ENCODE measurements at regions not wholly inside any gene's neighbourhood (a gene's known extent, or its start where the extent isn't known, plus 50 kb on each side); places are given as distances from the start of the nearest gene placed in this dataset.

DNA sequence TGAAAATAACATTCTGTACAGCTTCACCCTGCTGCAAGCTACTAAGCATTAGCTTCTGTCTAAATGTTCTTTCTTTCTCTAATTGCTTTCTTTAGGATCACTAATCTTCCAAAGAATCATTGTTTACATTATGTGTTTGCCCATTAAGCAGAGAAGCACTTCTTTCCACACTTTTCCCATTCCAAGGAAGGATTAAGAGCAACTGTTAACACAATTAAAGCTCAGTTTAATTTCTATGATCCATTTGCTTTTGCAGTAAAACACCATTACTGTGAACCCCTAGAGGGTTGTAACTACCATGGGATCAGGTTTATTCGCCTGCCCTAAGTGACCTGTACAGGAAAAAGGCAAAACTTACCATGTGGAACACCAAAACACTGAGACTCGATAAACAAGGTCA, 125.8 kb upstream of the ZNF385D start:
- no peaks in the 10 kb centered on the region for H3K36me3 ChIP-seq (ENCODE audit: insufficient read depth, low read length)
- no peak overlapping the region for H2AFZ ChIP-seq (ENCODE audit: low read length)
- 0 out of 2 replicates have a peak, but pooled peaks cover 3% of the 10 kb centered on the region for H3K9me3 ChIP-seq (ENCODE audit: low read length)
- no peak overlapping the region for H3K4me3 ChIP-seq (ENCODE audit: low read depth, low read length, poor library complexity, severe bottlenecking)
- H4K20me1 ChIP-seq (ENCODE audit: insufficient read depth, low read length): no peaks in the 10 kb centered on the region
- H3K4me1 ChIP-seq (ENCODE audit: insufficient read depth, low read length, severe bottlenecking): no peaks in the 10 kb centered on the region
- H3K9me2 ChIP-seq (ENCODE audit: low read depth, low read length): no peaks in the 10 kb centered on the region
- TF ChIP-seq, protein P1, sequence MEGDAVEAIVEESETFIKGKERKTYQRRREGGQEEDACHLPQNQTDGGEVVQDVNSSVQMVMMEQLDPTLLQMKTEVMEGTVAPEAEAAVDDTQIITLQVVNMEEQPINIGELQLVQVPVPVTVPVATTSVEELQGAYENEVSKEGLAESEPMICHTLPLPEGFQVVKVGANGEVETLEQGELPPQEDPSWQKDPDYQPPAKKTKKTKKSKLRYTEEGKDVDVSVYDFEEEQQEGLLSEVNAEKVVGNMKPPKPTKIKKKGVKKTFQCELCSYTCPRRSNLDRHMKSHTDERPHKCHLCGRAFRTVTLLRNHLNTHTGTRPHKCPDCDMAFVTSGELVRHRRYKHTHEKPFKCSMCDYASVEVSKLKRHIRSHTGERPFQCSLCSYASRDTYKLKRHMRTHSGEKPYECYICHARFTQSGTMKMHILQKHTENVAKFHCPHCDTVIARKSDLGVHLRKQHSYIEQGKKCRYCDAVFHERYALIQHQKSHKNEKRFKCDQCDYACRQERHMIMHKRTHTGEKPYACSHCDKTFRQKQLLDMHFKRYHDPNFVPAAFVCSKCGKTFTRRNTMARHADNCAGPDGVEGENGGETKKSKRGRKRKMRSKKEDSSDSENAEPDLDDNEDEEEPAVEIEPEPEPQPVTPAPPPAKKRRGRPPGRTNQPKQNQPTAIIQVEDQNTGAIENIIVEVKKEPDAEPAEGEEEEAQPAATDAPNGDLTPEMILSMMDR (IDR thresholded peaks at IDR 0.05; ENCODE audit: low read length): no peak
- no peak for TF ChIP-seq EZH2 (IDR thresholded peaks at IDR 0.05; ENCODE audit: borderline replicate concordance, low read length)
- H3K79me2 ChIP-seq (ENCODE audit: insufficient read depth, low read length): no peaks in the 10 kb centered on the region
- no peak overlapping the region for H3K4me2 ChIP-seq (ENCODE audit: low read length)
- H3K27ac ChIP-seq (ENCODE audit: low read depth, low read length, poor library complexity, severe bottlenecking): no peak overlapping the region
- H3K9ac ChIP-seq (ENCODE audit: low read length): no peak overlapping the region
- no peaks in the 10 kb centered on the region for H3K27me3 ChIP-seq (ENCODE audit: insufficient read depth, low read length)
- H3F3A ChIP-seq (ENCODE audit: insufficient read depth, low read length): no peaks in the 10 kb centered on the region

DNA sequence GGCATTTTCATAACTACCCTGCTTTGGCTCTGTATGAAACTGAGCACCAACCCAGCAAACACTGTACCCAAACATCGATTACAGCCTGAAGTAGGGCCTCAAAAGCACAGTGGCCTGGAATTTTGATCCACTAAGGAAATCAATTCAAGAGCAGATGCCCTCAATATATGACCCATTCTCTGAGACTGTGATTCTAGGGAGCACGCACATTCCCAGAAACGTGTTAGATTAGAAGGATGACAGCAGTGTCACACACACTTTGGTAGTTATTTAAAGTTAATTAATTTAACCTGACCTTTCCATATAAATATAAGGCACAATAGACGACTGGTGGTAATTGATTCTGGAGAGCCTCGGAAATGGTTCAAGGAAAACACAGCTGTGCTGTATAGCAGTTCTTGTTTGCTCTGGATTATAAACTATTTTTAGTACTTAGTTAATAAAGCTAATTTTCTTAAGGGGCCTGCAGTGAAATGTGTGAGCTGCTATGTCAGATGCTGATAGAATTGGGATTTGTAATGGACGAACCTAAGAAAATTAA, 126.3 kb upstream of the ZNF385D start:
- H3K9me3 ChIP-seq (ENCODE audit: low read length): 0 out of 2 replicates have a peak, but pooled peaks cover 3% of the 10 kb centered on the region
- no peak overlapping the region for H3K4me3 ChIP-seq (ENCODE audit: low read depth, low read length, poor library complexity, severe bottlenecking)
- H3K4me2 ChIP-seq (ENCODE audit: low read length): no peak overlapping the region
- H2AFZ ChIP-seq (ENCODE audit: low read length): no peak overlapping the region
- H4K20me1 ChIP-seq (ENCODE audit: insufficient read depth, low read length): no peaks in the 10 kb centered on the region
- no peak overlapping the region for H3K9ac ChIP-seq (ENCODE audit: low read length)
- no peaks in the 10 kb centered on the region for H3K79me2 ChIP-seq (ENCODE audit: insufficient read depth, low read length)
- H3K27me3 ChIP-seq (ENCODE audit: insufficient read depth, low read length): no peaks in the 10 kb centered on the region
- no peaks in the 10 kb centered on the region for H3K9me2 ChIP-seq (ENCODE audit: low read depth, low read length)
- H3K36me3 ChIP-seq (ENCODE audit: insufficient read depth, low read length): no peaks in the 10 kb centered on the region
- no peak for TF ChIP-seq EZH2 (IDR thresholded peaks at IDR 0.05; ENCODE audit: borderline replicate concordance, low read length)
- TF ChIP-seq, protein P1 (IDR thresholded peaks at IDR 0.05; ENCODE audit: low read length): no peak
- H3F3A ChIP-seq (ENCODE audit: insufficient read depth, low read length): no peaks in the 10 kb centered on the region
- no peak overlapping the region for H3K27ac ChIP-seq (ENCODE audit: low read depth, low read length, poor library complexity, severe bottlenecking)
- H3K4me1 ChIP-seq (ENCODE audit: insufficient read depth, low read length, severe bottlenecking): no peaks in the 10 kb centered on the region

DNA sequence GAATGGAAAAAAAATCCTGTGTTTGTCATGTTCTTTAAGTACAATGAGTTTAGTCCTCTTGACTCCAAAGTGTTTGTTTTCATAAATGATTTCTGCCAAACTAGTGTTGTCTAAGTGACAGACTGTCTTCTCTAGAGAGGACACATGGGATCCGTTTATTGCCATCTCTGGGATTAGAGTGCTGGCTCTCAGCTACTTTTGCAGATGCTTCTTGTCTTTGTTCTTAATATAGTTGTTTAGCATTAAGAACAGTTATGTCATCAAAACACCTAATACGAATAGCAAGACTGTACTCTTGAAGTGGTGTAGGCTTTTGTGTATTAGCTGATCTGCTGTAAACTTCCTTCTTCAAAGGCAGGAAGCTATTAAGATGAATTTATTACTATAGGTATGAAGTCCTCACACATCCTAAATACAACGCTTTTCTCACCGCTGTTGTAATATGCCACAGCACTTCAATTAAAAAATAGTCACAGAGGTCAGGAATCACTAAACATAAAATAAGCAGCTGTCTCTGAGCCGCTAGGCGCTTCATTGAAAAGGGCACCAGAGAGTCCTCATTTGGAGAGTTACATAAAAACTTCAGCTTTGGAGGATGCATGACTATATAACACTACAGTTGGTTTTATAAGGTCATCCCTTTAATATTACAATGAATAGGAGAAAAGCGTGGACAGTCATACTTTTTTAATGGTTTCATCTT, 128.3 kb upstream of the ZNF385D start:
- no peak overlapping the region for H2AFZ ChIP-seq (ENCODE audit: low read length)
- H3K4me3 ChIP-seq (ENCODE audit: low read depth, low read length, poor library complexity, severe bottlenecking): no peak overlapping the region
- H3K27ac ChIP-seq (ENCODE audit: low read depth, low read length, poor library complexity, severe bottlenecking): no peak overlapping the region
- no peaks in the 10 kb centered on the region for H3K27me3 ChIP-seq (ENCODE audit: insufficient read depth, low read length)
- no peaks in the 10 kb centered on the region for H4K20me1 ChIP-seq (ENCODE audit: insufficient read depth, low read length)
- H3K4me1 ChIP-seq (ENCODE audit: insufficient read depth, low read length, severe bottlenecking): no peaks in the 10 kb centered on the region
- H3K79me2 ChIP-seq (ENCODE audit: insufficient read depth, low read length): no peaks in the 10 kb centered on the region
- no peaks in the 10 kb centered on the region for H3K9me2 ChIP-seq (ENCODE audit: low read depth, low read length)
- TF ChIP-seq, protein P1 (IDR thresholded peaks at IDR 0.05; ENCODE audit: low read length): no peak
- no peak for TF ChIP-seq EZH2 (IDR thresholded peaks at IDR 0.05; ENCODE audit: borderline replicate concordance, low read length)
- H3K9ac ChIP-seq (ENCODE audit: low read length): no peak overlapping the region
- H3K9me3 ChIP-seq (ENCODE audit: low read length): 0 out of 2 replicates have a peak, but pooled peaks cover 2% of the 10 kb centered on the region
- H3K4me2 ChIP-seq (ENCODE audit: low read length): no peak overlapping the region
- no peaks in the 10 kb centered on the region for H3K36me3 ChIP-seq (ENCODE audit: insufficient read depth, low read length)
- H3F3A ChIP-seq (ENCODE audit: insufficient read depth, low read length): no peaks in the 10 kb centered on the region
